NCI-H2227 treated with DMSO at 0.1 percent for 48 hours (cell line): ENCODE measurements at regions not wholly inside any gene's neighbourhood (a gene's known extent, or its start where the extent isn't known, plus 50 kb on each side); places are given as distances from the start of the nearest gene placed in this dataset.
"Not testable (repeated sequence)": the region's sequence is repeated elsewhere in the genome, so short reads cannot be mapped to it uniquely, and the experiment has no call there.

Experiments used
- DNase-seq: peaks from one replicate; lab custom pipeline; 2025; lab: John Stamatoyannopoulos, UW

DNA sequence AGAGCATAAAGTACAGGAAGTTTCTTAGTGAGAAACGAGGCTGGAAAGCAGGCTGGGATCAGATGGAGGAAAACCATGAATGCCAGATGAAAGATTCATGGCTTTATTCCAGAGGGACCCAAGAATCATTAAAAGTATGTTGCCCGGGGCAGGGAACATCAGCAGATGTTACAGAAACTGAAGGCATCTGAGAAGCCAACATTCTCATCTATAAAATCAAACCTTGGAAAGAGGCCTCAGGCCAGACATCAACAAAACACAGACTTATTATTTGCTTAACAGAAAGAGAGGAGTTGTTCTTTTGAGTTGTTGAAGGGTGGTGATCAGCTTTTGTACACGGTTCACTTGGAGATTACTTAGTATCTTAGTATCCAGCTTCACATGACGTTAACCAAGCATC is 543.6 kb downstream of the RFC3 start:
- DNase-seq = no peak

DNA sequence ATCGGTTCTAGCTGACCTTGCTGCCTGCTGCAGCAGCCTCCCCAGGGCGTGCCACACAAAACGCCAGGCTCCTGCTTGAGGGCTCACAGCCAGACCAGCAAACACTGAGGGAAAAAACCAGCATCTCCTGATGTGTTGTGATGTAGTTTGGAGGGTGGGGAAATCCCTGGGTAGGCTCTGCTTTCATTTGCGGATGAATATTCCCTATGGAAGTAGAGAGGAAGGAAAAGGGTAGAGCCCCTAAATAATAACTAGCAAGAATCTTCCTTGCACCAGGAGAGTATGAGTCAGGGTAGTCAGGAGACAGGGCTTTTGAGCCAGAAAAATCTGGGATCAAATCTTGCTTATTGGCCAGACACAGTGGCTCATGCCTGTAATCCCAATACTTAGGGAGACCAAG is 545.3 kb downstream of the RFC3 start:
- DNase-seq = no peak

DNA sequence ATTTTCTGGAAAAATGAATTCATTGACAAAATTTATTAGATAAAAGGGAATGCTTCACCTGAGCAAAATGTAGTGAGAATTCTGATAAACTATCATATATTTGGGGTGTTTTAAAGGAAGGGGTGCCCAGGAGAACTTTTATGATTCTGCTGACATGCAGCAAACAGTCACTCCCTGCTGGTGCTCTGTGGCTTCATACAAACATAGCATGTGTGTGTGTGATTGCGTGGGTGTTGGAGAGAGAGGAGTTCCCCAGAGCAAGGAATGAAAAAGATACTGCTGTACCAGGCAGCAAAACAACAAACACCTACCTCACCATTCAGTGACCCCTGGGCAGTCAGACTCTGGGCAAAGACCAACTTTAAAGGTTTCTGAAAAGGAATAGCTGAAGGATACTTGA is 546.7 kb downstream of the RFC3 start:
- DNase-seq = no peak

- DNase-seq = no peak
These were observed 552.0 kb downstream of the RFC3 start for GRCh38 chr13:34369931-34370330.

- DNase-seq = no peak
These were observed 553.2 kb downstream of the RFC3 start for GRCh38 chr13:34371108-34371507.

GRCh38 chr13:34371645-34372395 is 553.9 kb downstream of the RFC3 start:
- DNase-seq = no peak

DNA sequence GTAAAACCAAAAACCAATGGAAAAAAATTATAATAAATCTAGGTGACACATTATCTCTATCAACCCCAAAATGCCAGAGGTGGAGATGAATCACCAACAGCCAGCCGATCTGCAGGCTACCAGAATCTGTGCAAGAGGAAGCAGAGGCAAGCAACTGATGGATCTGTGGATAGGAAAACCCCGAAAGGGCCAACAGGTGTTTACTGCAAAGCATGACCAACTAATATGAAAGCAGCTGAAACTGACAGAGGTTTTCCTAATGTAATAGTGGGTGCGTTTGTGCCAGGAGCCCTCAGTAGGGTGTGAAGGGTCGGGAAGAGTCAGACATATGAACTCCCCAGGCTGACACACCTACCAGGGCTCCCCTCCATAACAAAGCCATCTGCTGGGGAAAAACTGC is 554.6 kb downstream of the RFC3 start:
- DNase-seq = no peak

DNA sequence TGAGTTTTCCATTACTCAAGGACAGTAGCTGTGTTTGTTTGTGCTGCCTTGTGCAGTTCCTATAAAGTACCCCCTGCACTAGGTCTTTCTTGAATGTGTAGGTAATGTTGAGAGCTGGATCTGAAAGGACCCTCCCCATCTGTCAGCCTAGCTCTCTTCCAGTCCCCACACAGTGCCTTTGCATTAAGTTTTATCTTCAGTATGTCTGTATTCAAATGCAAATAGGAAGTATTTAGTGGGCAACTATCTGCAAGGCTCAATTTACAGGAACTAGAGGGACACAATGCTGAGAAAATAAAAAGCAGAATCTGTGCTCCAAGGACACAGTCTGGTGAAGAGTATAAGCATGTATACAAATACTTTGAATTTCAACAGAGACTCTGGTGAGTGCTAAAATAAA is 558.5 kb downstream of the RFC3 start:
- no peak for DNase-seq

DNA sequence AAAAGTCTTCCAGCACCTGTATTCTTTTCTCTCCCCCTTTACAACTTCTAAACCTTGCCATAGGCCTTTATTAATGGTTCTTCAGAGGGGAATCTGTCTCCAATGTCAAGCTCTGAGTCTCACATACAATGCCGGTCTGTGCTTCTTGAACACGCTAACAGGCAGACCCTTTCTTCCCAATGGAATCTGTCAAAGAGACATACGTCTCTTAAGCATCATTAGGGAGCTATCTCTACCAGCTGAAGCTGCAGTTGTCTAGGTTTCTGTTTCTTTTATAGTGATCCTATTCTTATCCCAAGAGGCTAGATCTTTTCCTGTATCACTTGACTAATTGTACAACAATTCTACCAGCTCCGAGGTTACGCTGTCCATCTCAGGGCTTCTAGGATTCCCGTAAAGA is 560.8 kb upstream of the NBEA start:
- no peak for DNase-seq

- no peak for DNase-seq
These were observed 558.3 kb upstream of the NBEA start for GRCh38 chr13:34383728-34384127.

DNA sequence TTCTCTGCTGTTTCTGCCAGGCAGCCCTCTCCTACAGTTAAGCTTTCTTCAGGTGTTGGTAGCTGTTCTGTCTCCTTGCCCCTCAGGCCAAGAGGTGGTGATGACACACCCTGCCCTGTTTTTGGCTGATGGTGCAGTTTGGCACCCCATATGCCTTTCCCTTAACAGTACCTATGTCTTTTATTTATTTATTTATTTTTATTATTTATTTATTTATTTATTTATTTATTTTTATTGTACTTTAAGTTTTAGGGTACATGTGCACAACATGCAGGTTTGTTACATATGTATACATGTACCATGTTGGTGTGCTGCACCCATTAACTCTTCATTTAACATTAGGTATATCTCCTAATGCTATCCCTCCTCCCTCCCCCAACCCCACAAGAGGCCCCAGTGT is 555.8 kb upstream of the NBEA start:
- not testable (repeated sequence) for DNase-seq

DNA sequence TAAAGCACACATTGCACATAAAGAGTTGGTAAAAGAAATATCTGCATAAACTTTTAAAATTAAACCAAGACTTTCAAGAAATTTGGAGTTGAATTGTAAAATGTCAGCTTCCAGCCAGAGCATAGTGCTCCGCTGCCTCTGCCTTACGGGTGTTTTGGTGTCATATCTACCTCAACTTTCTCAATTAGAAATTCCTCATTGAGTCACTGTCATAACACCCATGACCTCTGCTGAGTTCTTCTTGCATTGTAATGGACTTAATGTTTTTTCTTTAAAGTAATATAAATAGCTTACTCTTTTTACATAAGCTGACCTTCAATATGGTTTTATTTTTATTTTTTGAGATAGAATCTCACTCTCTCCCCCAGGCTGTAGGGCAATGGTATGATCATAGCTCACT is 551.0 kb upstream of the NBEA start:
- no peak for DNase-seq

GRCh38 chr13:34401696-34402095 is 540.4 kb upstream of the NBEA start:
- DNase-seq = no peak

DNA sequence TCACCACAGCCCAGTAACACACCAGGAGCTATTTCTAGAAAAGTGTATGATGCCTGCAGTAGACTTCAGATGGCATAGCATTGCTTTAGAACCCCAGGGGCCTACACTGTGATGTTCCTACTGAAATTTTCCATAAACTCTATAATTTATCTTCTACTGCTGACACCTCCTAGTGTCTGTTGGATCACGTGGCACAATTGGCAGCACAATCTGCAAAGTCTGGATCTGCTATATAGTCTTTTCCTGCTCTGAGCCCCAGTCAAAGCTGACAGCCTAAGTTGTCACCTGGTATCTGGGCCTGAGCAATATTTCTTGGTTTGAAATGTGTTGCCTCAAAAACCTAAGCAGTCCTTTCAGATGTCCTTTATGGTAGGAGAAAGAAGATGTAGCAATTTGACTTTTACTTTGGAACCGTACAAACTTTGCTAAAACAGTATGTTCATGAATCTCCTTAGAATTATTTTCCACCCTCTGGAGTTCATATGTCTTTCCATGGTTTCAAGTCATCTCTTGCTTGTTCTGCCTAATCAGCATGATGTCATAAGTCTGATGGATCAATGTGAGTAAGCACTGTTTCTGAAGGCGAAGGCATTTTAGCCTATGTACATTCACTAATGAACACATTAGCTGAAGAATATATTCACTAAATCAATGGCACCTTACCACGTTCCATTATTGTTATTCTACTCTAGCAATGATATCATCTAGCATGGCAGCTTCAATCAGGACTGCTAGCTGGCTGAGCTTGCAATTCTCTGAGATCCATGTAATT is 536.5 kb upstream of the NBEA start:
- DNase-seq = no peak

GRCh38 chr13:34408640-34409039 is 533.4 kb upstream of the NBEA start:
- DNase-seq = no peak

- no peak for DNase-seq
These were observed 532.4 kb upstream of the NBEA start for GRCh38 chr13:34409496-34410182.

- no peak for DNase-seq
These were observed 531.4 kb upstream of the NBEA start for GRCh38 chr13:34410678-34411077.

GRCh38 chr13:34411177-34411576 is 530.9 kb upstream of the NBEA start:
- DNase-seq = no peak

- no peak for DNase-seq
These were observed 530.2 kb upstream of the NBEA start for GRCh38 chr13:34411894-34412293.

- no peak for DNase-seq
These were observed 529.8 kb upstream of the NBEA start for GRCh38 chr13:34412295-34412694.

DNA sequence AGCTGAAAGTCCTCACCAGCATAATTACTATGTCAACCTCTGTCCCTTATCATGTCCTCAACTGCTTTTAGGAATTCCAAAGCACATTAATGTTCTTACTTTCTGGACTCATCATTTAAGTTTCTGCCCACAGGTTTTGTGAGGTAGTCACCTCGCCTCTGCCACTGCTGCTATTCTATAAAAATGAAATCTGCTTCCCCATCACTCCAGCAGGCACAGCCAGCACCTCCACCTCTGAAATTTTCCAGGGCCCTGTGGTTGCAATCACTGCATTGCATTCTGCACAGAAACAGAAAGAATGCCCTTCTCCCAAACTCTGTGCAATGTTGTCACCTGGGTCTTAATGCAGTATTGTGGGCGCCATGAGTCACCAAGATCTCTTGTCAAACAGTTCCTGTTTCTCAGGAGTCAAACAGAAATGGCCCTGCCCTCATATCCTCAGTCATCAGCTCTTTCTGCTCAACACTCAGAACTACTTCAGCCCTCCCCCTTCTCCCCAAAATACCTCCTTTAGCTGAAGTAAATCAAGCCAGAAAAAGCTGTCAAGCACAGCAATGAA is 529.2 kb upstream of the NBEA start:
- no peak for DNase-seq

DNA sequence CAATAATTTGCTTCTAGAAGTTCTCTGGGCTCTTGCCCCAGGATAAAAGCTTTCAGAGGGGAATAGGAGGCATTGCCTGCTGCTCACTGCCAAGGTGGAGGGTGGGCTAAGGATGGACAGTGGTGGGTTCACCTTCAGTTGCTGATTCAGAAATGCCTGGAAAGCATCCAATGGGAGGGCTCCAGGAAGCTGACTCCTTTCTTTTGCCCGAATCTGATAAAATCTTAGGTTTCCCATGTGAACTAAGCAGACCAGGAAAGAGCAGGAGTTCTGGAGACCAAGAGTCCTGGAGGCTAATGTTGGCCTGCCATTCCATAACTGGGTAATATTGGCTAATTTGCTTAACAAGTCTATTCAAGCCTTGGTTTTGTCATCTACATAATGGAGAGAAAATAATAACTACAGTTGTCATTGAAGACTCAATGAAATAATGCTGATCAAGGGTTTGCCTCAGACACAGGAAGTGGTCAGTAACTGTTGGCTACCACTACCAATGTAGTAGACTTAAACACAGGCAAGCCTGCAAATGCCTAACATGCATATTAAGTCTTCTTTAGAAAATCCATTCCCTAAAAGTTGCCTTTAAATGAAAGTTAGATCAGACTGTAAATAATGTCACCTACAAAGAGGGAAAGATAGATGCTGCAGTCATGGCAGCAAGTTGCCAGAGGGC is 528.4 kb upstream of the NBEA start:
- DNase-seq = no peak
